DMS53 treated with DMSO at 0.1 percent for 48 hours (cell line): ENCODE measurements at regions not wholly inside any gene's neighbourhood (a gene's known extent, or its start where the extent isn't known, plus 50 kb on each side); places are given as distances from the start of the nearest gene placed in this dataset.

Experiments used
- DNase-seq: peaks from one replicate; lab custom pipeline; 2025; ENCODE audit not compliant: unreplicated experiment; lab: John Stamatoyannopoulos, UW

- DNase-seq, result no peak
These were observed 56.2 kb upstream of the FTMT start for GRCh38 chr5:121795511-121795910.

GRCh38 chr5:121797681-121798518 is 53.8 kb upstream of the FTMT start:
- no peak for DNase-seq
